Small intestine (tissue), 7 donors: ENCODE measurements at regions not wholly inside any gene's neighbourhood (a gene's known extent, or its start where the extent isn't known, plus 50 kb on each side); places are given as distances from the start of the nearest gene placed in this dataset.
"Not testable (repeated sequence)": the region's sequence is repeated elsewhere in the genome, so short reads cannot be mapped to it uniquely, and the experiment has no call there.

ENCODE experiments used
- DNase-seq, 2 donors: peaks; one replicate each; pipeline versions ENCODE4 v3.0.0 to v3.0.0-alpha.2; 2013
- FAIRE-seq: peaks from 2 replicates; lab custom pipeline; 2012; peaks lifted over from hg19 to GRCh38; lab: Jason Lieb, UNC
- H3K27ac ChIP-seq, 3 donors: one replicate each; pipeline ENCODE4 v1.5.1; 2013; ENCODE audit warnings: low read length in 2 of 3, mild to moderate bottlenecking in 2 of 3, control low read depth in 1 of 3, inconsistent platforms in 1 of 3, low read depth in 1 of 3, moderate library complexity in 1 of 3
- H3K27me3 ChIP-seq, 3 donors: one replicate each; pipeline ENCODE4 v1.6.1; 2013; ENCODE audit warnings: low read length in 3 of 3, inconsistent platforms in 1 of 3; ENCODE audit not compliant: control insufficient read depth in 3 of 3, insufficient read depth in 3 of 3
- H3K36me3 ChIP-seq, 3 donors: one replicate each; pipeline ENCODE4 v1.6.1; 2013; ENCODE audit warnings: low read length in 3 of 3, inconsistent platforms in 1 of 3, low read depth in 1 of 3, mild to moderate bottlenecking in 1 of 3, moderate library complexity in 1 of 3; ENCODE audit not compliant: control insufficient read depth in 3 of 3, insufficient read depth in 2 of 3
- H3K4me1 ChIP-seq, 3 donors: one replicate each; pipeline ENCODE4 v1.6.1; 2013; ENCODE audit warnings: low read length in 2 of 3, inconsistent platforms in 1 of 3, low read depth in 1 of 3, mild to moderate bottlenecking in 1 of 3, moderate library complexity in 1 of 3; ENCODE audit not compliant: control insufficient read depth in 3 of 3, insufficient read depth in 2 of 3
- H3K4me3 ChIP-seq, 3 donors: one replicate each; pipeline ENCODE4 v1.5.1; 2013; ENCODE audit warnings: low read length in 3 of 3, control low read depth in 1 of 3, inconsistent platforms in 1 of 3, low read depth in 1 of 3, mild to moderate bottlenecking in 1 of 3, moderate library complexity in 1 of 3
- H3K9me3 ChIP-seq, 2 donors: one replicate each; pipeline ENCODE4 v1.6.1; 2013; ENCODE audit warnings: low read depth in 1 of 2, low read length in 1 of 2; ENCODE audit not compliant: control insufficient read depth in 2 of 2, insufficient read depth in 1 of 2
- WGBS, 3 donors: extraction: QIAGEN DNeasy Blood & Tissue Kit; methylation state at CpG; one replicate each; pipeline ENCODE4 v1.1.7; 2013; 5-methylcytosine and 5-hydroxymethylcytosine counted together
- donor health status: healthy with polysubstance abuse.
- donor health status: control.
- donor health status: control.
- donor health status: Bipolar disorder and iron deficiency.
- donor health status: healthy.

- FAIRE-seq (no peak), DNase-seq (peak in 1 of 2 donors; percentile 39)
- WGBS, 3 donors, result 19 to 55% (median 48%) methylated on average over 6 of the region's 6 CpGs
Measured at GRCh38 chr10:3635697-3636096, 149.3 kb downstream of the KLF6 start.

GRCh38 chr10:3635211-3635671 is 149.8 kb downstream of the KLF6 start:
- Histone ChIP-seq H3K9me3 (peaks cover 0 to 5% of the 10 kb centered on the region in 2 donors), H3K27ac (no peak overlapping the region), H3K27me3 (peaks cover 0 to 3% (median 0%) of the 10 kb centered on the region in 3 donors), H3K4me3 (no peak overlapping the region), H3K4me1 (no peaks in the 10 kb centered on the region), H3K36me3 (no peaks in the 10 kb centered on the region)
- DNase-seq (no peak), FAIRE-seq (no peak)
- 17 to 62% (median 41%) methylated on average over 5 of the region's 5 CpGs for WGBS, 3 donors

More at GRCh38 chr10:3635697-3636096, 149.3 kb downstream of the KLF6 start:
- Histone ChIP-seq H3K36me3 (no peaks in the 10 kb centered on the region), H3K9me3 (peaks cover 0 to 5% of the 10 kb centered on the region in 2 donors), H3K4me1 (no peaks in the 10 kb centered on the region), H3K27me3 (peaks cover 0 to 3% (median 0%) of the 10 kb centered on the region in 3 donors), H3K27ac (no peak overlapping the region), H3K4me3 (no peak overlapping the region)

- not testable (repeated sequence) for FAIRE-seq, H3K27me3 ChIP-seq, H3K4me3 ChIP-seq, H3K27ac ChIP-seq, H3K4me1 ChIP-seq, DNase-seq, H3K36me3 ChIP-seq, H3K9me3 ChIP-seq
- WGBS, 3 donors, result 98 to 100% (median 98%) methylated on average over 1 of the region's 1 CpG
Measured at GRCh38 chr10:3634646-3635045, 150.4 kb downstream of the KLF6 start.

GRCh38 chr10:3631701-3632330 is 153.2 kb downstream of the KLF6 start:
- Histone ChIP-seq H3K4me3 (no peak overlapping the region), H3K27ac (no peak overlapping the region), H3K27me3 (peaks cover 0 to 3% (median 0%) of the 10 kb centered on the region in 3 donors), H3K9me3 (peaks cover 0 to 2% of the 10 kb centered on the region in 2 donors), H3K4me1 (no peaks in the 10 kb centered on the region), H3K36me3 (no peaks in the 10 kb centered on the region)
- 74 to 86% (median 76%) methylated on average over 5 of the region's 5 CpGs for WGBS, 3 donors
- FAIRE-seq (no peak), DNase-seq (no peak)

- Histone ChIP-seq H3K4me1 (no peaks in the 10 kb centered on the region), H3K27ac (no peak overlapping the region), H3K27me3 (peaks cover 0 to 3% (median 0%) of the 10 kb centered on the region in 3 donors), H3K36me3 (no peaks in the 10 kb centered on the region), H3K4me3 (no peak overlapping the region), H3K9me3 (peaks cover 0 to 2% of the 10 kb centered on the region in 2 donors)
- FAIRE-seq, result no peak
- DNase-seq, result no peak
- WGBS, 3 donors, result 84 to 94% (median 87%) methylated on average over 2 of the region's 2 CpGs
Measured at GRCh38 chr10:3631291-3631690, 153.7 kb downstream of the KLF6 start.

GRCh38 chr10:3625959-3626751 is 158.9 kb downstream of the KLF6 start:
- no peak for DNase-seq
- WGBS, 3 donors, result 73 to 83% (median 82%) methylated on average over 11 of the region's 11 CpGs
- Histone ChIP-seq H3K27ac (peak overlapping the region in 1 of 3 donors; percentile 41), H3K4me1 (no peaks in the 10 kb centered on the region), H3K27me3 (no peaks in the 10 kb centered on the region), H3K36me3 (no peaks in the 10 kb centered on the region), H3K9me3 (peaks cover 0 to 3% of the 10 kb centered on the region in 2 donors), H3K4me3 (no peak overlapping the region)
- FAIRE-seq, result no peak

- H3K36me3 ChIP-seq, result no peaks in the 10 kb centered on the region
- no peak overlapping the region for H3K27ac ChIP-seq
- FAIRE-seq, result no peak
- H3K4me1 ChIP-seq, result no peaks in the 10 kb centered on the region
- 68 to 72% (median 68%) methylated on average over 8 of the region's 8 CpGs for WGBS, 3 donors
- H3K9me3 ChIP-seq, result peaks cover 0 to 3% of the 10 kb centered on the region in 2 donors
- no peaks in the 10 kb centered on the region for H3K27me3 ChIP-seq
- no peak overlapping the region for H3K4me3 ChIP-seq
- DNase-seq, result no peak
Measured at GRCh38 chr10:3624367-3624766, 160.6 kb downstream of the KLF6 start.

- DNase-seq (no peak), FAIRE-seq (no peak)
- Histone ChIP-seq H3K9me3 (peaks cover 0 to 3% of the 10 kb centered on the region in 2 donors), H3K27me3 (no peaks in the 10 kb centered on the region), H3K4me1 (no peaks in the 10 kb centered on the region), H3K36me3 (no peaks in the 10 kb centered on the region), H3K27ac (no peak overlapping the region), H3K4me3 (no peak overlapping the region)
- WGBS, 3 donors, result 49 to 79% (median 68%) methylated on average over 7 of the region's 7 CpGs
Measured at GRCh38 chr10:3623746-3624145, 161.3 kb downstream of the KLF6 start.
